GM21447 (cell line): ENCODE measurements at regions not wholly inside any gene's neighbourhood (a gene's known extent, or its start where the extent isn't known, plus 50 kb on each side); places are given as distances from the start of the nearest gene placed in this dataset.

ENCODE experiments used
- ATAC-seq: cut with Tn5 transposase; IDR thresholded peaks from one replicate; pipeline ENCODE4 v1.9.1; 2021; ENCODE audit not compliant: unreplicated experiment

- ATAC-seq: no peak
Measured at GRCh38 chr20:12355185-12355584, 437.5 kb downstream of the BTBD3 start.

GRCh38 chr20:12358006-12358654 lies 440.4 kb downstream of the BTBD3 start:
- no peak for ATAC-seq

- ATAC-seq: no peak
Measured at GRCh38 chr20:12358655-12359009, 440.9 kb downstream of the BTBD3 start.

- no peak for ATAC-seq
Measured at GRCh38 chr20:12371990-12372389, 454.3 kb downstream of the BTBD3 start.

GRCh38 chr20:12372557-12372956 lies 454.9 kb downstream of the BTBD3 start:
- no peak for ATAC-seq

- ATAC-seq: no peak
Measured at GRCh38 chr20:12375967-12376366, 458.3 kb downstream of the BTBD3 start.

- ATAC-seq: no peak
Measured at GRCh38 chr20:12383821-12384220, 466.1 kb downstream of the BTBD3 start.

GRCh38 chr20:12386821-12387220 lies 469.1 kb downstream of the BTBD3 start:
- no peak for ATAC-seq

GRCh38 chr20:12391099-12391498 lies 473.4 kb downstream of the BTBD3 start:
- ATAC-seq: no peak

GRCh38 chr20:12394786-12395185 lies 477.1 kb downstream of the BTBD3 start:
- ATAC-seq: no peak

GRCh38 chr20:12395353-12395752 lies 477.7 kb downstream of the BTBD3 start:
- ATAC-seq: no peak

- ATAC-seq: no peak
Measured at GRCh38 chr20:12395760-12396159, 478.1 kb downstream of the BTBD3 start.

GRCh38 chr20:12399110-12399836 lies 481.6 kb downstream of the BTBD3 start:
- ATAC-seq: no peak

GRCh38 chr20:12404941-12405340 lies 487.2 kb downstream of the BTBD3 start:
- ATAC-seq: no peak

GRCh38 chr20:12406978-12407377 lies 489.3 kb downstream of the BTBD3 start:
- ATAC-seq: no peak

GRCh38 chr20:12409501-12409900 lies 491.8 kb downstream of the BTBD3 start:
- ATAC-seq: no peak

GRCh38 chr20:12410783-12411182 lies 493.1 kb downstream of the BTBD3 start:
- no peak for ATAC-seq

- no peak for ATAC-seq
Measured at GRCh38 chr20:12411246-12411940, 493.7 kb downstream of the BTBD3 start.

- no peak for ATAC-seq
Measured at GRCh38 chr20:12413116-12413515, 495.4 kb downstream of the BTBD3 start.

GRCh38 chr20:12414446-12415274 lies 497.0 kb downstream of the BTBD3 start:
- no peak for ATAC-seq

- ATAC-seq: no peak
Measured at GRCh38 chr20:12416281-12416680, 498.6 kb downstream of the BTBD3 start.
